HL-60/S4 treated with retinoic acid at 250 ng/mL for 4 days and 3 days (cell line): ENCODE measurements at regions not wholly inside any gene's neighbourhood (a gene's known extent, or its start where the extent isn't known, plus 50 kb on each side); places are given as distances from the start of the nearest gene placed in this dataset.
"Not testable (repeated sequence)": the region's sequence is repeated elsewhere in the genome, so short reads cannot be mapped to it uniquely, and the experiment has no call there.

Experiments used
- in situ Hi-C: fragments of 300-500 bp; cut with MboI; formaldehyde crosslinking; loops from 2 replicates; pipeline ENCODE4 v1.7.0; 2022; ENCODE audit warnings: low sequenced_read_pairs

- in situ Hi-C loops: no loop called here
Measured at GRCh38 chr16:60077861-60078260, 1343.7 kb upstream of the GOT2 start.

DNA sequence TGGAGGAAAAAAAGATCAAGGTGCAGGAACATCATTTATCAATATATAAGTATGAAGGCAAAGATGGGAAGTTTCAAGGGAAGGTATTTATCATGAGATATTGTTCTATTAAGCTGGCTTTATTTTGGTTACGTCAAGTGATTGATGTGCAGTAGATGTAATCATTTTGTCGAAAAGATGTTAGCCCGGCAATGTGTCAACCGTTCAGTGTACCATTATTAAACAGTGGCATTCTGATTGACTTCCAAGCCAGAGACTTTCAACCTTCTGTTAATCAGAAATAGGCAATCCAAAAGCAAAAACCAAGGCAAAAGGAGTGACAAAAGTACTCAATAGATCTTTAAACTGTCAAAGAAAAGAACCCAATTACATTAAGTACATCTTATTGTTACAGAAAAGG lies 1340.3 kb upstream of the GOT2 start:
- in situ Hi-C loops: no loop called here

DNA sequence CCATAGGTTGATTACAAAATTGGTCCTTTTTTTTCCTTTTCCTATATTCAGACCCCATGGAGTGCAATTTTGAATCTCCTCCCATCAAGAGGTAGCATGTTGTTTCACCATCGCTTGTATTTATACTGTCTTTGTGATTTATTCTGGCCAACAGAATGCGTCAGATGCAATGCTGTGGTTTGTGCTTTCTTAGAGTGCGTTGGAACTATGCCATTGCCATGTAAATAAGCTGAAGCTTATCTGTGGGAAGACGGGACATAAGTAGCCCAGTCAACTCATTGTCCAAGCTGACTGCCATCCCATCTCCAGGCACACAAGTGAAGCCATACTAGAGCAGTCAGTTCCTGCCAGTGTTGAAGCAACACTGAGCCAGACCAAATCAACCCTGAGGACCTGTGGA lies 1339.3 kb upstream of the GOT2 start:
- in situ Hi-C loops: no loop called here

DNA sequence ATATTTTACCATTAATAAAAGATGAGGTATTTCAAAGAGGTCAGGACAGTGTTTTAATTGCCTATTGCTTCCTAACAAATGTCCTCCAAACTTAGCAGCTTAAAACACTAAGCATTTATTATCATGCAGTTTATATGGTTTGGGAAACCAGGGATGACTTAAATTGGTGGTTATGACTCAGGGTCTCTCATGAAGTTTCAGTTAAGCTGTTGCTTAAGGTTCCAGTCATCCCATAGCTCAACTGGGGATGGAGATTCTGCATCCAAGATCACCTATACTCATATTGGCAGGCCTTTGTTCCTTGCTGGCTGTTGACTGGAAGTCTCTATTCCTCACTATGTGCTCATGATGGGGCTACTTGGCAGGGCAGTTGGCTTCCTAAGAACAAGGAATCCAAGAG lies 1329.9 kb upstream of the GOT2 start:
- in situ Hi-C loops: no loop called here

DNA sequence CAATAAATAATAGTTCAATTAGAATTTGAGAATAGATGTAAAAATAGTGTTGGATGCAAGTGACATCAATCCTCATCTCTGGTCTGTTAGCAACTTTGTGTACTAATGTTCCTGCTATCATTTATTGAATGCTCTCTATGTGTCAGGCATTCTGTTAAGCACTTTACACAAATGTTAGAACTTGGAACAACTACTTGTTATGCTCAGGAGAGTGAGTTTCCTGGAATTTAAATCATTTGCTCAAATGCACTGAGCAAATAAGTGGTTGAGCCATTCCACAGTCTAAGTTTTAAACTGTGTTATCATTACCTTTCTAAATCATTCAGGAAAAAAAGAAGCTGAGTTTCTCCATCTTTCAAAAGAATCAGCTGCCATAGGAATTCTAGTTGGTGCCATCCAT lies 1327.3 kb upstream of the GOT2 start:
- in situ Hi-C loops: no loop called here

DNA sequence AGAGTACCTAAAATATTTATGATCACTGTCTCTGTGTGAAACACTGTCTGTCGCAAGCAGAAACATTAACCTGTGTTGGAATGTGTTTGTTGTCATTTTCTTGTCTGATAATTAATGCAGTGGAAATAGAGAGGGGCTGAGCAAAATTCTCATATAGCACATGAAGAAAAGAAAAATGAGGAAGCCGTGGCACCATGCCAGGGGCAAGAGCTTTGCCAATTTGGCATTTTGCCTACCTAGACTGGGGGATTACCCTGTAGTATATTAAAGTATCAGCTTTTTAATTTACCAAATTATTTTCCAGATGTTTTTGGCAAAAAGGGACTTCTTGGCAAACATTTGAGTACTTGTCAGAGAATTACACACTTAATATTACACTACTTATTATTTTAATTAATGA lies 1326.6 kb upstream of the GOT2 start:
- in situ Hi-C loops: no loop called here

GRCh38 chr16:60059141-60059540 lies 1325.0 kb upstream of the GOT2 start:
- in situ Hi-C loops: no loop called here

DNA sequence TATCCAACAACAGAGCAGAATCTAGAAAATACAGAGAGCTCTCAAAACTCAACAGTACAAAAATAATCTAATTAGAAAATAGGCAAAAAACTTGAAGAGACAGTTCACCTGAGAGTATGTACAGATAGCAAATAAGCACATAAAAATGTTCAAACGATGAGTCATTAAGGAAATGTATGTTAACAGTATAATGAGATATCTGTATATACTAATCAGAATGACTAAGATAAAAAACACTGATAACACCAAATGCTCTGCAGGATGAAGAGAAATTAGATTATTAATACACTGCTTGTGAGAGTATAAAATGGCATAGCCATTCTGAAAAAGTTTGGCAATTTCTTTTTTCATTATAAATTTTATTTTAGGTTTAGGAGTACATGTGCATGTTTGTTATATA lies 1307.6 kb upstream of the GOT2 start:
- in situ Hi-C loops: no loop called here

DNA sequence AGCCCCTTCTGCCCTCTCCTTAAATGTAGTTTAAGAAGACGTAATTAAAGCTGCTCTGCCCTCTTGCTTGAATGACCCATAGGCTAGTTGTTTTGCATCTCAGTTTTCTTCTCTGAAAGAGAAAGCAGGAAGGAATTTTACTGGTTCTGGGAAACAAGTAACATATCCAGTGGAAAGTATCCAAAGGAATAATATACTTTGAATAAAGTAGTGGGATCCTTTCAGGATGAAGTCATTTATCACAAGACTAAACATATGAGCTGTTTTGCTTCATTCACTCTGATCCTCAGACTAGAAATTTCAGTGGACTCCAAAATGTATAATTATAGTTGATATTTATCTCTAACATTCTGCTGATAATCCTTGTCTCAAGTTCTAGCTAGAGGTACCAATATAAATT lies 1297.6 kb upstream of the GOT2 start:
- in situ Hi-C loops: no loop called here

- in situ Hi-C loops: no loop called here
Measured at GRCh38 chr16:60027351-60027750, 1293.2 kb upstream of the GOT2 start.

GRCh38 chr16:60013076-60013475 lies 1279.0 kb upstream of the GOT2 start:
- in situ Hi-C loops: no loop called here

GRCh38 chr16:60001523-60001922 lies 1267.4 kb upstream of the GOT2 start:
- in situ Hi-C loops: no loop called here

DNA sequence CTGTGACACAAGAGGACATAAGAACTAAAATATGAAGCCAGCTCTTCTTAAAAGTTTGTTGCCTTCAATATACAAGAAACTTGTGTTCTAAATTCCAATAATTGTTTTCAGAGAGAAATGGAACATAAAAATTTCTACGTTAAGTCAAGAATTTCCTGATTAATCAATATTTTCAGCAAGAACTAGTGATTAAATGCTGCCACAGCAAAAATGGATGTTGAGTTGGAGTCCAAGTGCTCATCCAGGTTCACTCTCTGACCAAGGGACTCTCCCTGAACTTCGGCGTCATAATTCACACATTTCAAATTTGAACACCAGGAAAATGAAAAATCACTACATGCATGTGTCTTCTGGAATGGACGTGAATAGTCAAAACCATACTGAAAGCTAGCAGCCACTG lies 1263.6 kb upstream of the GOT2 start:
- in situ Hi-C loops: no loop called here

DNA sequence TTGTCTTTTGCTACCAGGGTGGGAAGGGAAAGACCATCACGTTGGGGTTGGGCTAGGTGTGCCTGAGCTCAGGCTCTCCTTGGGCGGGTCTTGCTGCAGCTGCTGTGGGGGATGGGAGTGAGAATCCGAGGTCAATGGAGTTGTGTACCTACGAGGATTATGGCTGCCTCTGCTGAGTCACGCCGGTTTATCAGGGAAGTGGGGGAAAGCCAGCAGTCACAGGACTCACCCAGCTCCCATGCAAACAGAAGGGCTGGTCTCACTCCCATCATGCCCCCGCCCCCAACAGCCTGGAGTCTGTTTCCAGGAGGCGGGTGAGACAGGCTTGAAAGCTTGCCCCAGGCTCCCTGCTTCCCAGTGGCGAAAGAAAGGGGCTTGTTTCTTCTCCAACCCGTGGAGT lies 1259.0 kb upstream of the GOT2 start:
- in situ Hi-C loops: no loop called here

DNA sequence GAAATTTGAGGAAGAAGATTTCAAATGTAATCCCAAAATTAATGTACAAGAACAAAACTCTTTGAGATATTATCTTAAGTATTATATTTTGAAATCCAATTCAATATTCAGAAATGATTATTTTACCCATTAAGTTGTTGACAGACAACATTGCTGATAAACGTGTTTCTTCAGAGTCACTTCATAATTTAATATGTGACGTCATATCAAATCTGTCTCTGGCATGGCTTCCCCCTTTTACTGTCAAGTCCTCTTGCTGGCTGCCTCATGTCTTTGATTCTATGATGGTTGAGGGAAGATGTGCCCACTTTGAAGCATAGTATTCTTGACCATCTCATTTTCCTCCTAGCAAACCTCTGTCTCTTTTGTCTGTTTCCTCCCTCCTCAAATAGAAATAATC lies 1257.1 kb upstream of the GOT2 start:
- in situ Hi-C loops: no loop called here

GRCh38 chr16:59988591-59988990 lies 1254.5 kb upstream of the GOT2 start:
- in situ Hi-C loops: no loop called here

- in situ Hi-C loops: no loop called here
Measured at GRCh38 chr16:59975953-59976352, 1241.8 kb upstream of the GOT2 start.

DNA sequence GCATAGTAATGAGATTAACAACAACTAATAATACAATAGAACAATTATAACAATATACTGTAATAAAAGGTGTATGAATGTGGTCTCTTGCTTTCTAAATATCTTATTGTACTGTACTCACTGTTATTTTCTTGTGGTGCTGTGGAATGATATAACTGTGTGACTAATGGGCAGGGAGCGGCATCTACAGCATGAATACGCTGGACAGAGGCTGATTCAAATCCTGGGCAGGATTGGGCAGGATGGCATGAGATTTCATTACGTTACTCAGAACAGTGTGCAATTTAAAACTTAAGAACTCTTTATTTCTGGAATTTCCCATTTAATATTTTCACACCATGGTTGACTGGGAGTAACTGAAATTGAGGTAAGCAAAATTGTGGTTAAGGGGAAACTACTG lies 1239.8 kb upstream of the GOT2 start:
- in situ Hi-C loops: no loop called here

DNA sequence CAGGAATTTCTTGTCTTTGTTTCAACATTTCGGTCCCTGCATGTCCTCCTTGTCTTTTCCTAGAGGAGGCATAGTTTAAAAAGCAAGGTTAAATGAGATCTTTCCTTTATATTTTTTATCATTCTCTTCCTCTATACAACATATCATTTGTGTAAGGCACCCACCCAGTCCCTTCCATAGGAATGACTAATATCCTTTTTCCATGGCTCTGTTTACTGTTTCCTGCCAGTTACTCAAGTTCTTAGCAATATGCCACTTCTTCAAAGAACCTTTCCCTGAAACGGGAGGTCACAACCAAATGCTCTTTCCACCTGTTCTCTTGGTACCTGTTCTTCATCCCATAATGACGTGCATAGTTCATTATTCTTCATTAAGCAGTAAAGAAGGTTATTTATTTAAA lies 1237.1 kb upstream of the GOT2 start:
- in situ Hi-C loops: no loop called here

GRCh38 chr16:59964232-59964924 lies 1230.3 kb upstream of the GOT2 start:
- in situ Hi-C loops: no loop called here

GRCh38 chr16:59959311-59959710 lies 1225.2 kb upstream of the GOT2 start:
- in situ Hi-C loops: no loop called here

GRCh38 chr16:59950431-59950830 lies 1216.3 kb upstream of the GOT2 start:
- in situ Hi-C loops: no loop called here

DNA sequence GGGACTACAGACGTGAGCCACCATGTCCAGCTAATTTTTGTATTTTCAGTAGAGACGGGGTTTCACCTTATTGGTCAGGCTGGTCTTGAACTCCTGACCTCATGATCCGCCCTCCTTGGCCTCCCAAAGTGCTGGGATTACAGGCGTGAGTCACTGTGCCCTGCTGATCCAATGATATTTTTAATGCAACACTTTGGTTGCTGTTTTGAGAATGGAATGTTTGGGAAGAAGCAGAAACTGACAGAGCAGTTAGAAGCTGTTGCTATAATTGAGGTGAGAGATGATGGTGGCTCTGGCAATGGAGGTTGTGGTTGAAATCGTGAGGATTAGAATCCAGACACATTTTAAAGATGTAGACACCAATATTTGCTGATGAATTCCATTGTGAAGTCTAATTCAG lies 1209.9 kb upstream of the GOT2 start:
- in situ Hi-C loops: not testable (repeated sequence)
